ENCODE measurements at regions not wholly inside any gene's neighbourhood (a gene's known extent, or its start where the extent isn't known, plus 50 kb on each side); places are given as distances from the start of the nearest gene placed in this dataset.

GRCh38 chr3:165526367-165526766 lies 310.9 kb downstream of the BCHE start:
- Histone ChIP-seq H2AFZ (ENCODE audit: low read depth, low read length) (no peak overlapping the region), H3K9ac (ENCODE audit: low read length) (no peak overlapping the region), H3K9me3 (ENCODE audit: insufficient read depth, low read length) (no peaks in the 10 kb centered on the region), H3K27ac (ENCODE audit: low read length) (no peak overlapping the region), H3K4me3 (ENCODE audit: low read length) (no peak overlapping the region), H3K4me1 (ENCODE audit: low read length) (no peaks in the 10 kb centered on the region), H3K36me3 (replicated peaks; ENCODE audit: low read depth, low read length) (no peaks in the 10 kb centered on the region), H3K27me3 (ENCODE audit: low read depth, low read length) (no peaks in the 10 kb centered on the region), H3K79me2 (ENCODE audit: low read length) (no peaks in the 10 kb centered on the region), H4K20me1 (ENCODE audit: insufficient read depth, low read length) (no peaks in the 10 kb centered on the region), H3K4me2 (ENCODE audit: low read length) (no peak overlapping the region)
- TF ChIP-seq EZH2phosphoT487 (IDR thresholded peaks at IDR 0.05; ENCODE audit: low read depth) (no peak), CTCF (IDR thresholded peaks at IDR 0.05; ENCODE audit: low read depth, low read length) (no peak)

- Histone ChIP-seq H3K4me2 (ENCODE audit: low read length) (no peak overlapping the region), H3K79me2 (ENCODE audit: low read length) (no peaks in the 10 kb centered on the region), H4K20me1 (ENCODE audit: insufficient read depth, low read length) (no peaks in the 10 kb centered on the region), H3K27me3 (ENCODE audit: low read depth, low read length) (no peaks in the 10 kb centered on the region), H3K9me3 (ENCODE audit: insufficient read depth, low read length) (no peaks in the 10 kb centered on the region), H3K4me3 (ENCODE audit: low read length) (no peak overlapping the region), H3K36me3 (replicated peaks; ENCODE audit: low read depth, low read length) (no peaks in the 10 kb centered on the region), H3K4me1 (ENCODE audit: low read length) (no peaks in the 10 kb centered on the region), H3K9ac (ENCODE audit: low read length) (no peak overlapping the region), H3K27ac (ENCODE audit: low read length) (no peak overlapping the region), H2AFZ (ENCODE audit: low read depth, low read length) (no peak overlapping the region)
- TF ChIP-seq EZH2phosphoT487 (IDR thresholded peaks at IDR 0.05; ENCODE audit: low read depth) (no peak), CTCF (IDR thresholded peaks at IDR 0.05; ENCODE audit: low read depth, low read length) (no peak)
These were observed 313.4 kb downstream of the BCHE start for GRCh38 chr3:165523801-165524200.

GRCh38 chr3:165522386-165522785 lies 314.8 kb downstream of the BCHE start:
- H3K27ac ChIP-seq (ENCODE audit: low read length) = no peak overlapping the region

GRCh38 chr3:165521131-165521871 lies 315.9 kb downstream of the BCHE start:
- Histone ChIP-seq H4K20me1 (ENCODE audit: insufficient read depth, low read length) (no peaks in the 10 kb centered on the region), H3K4me3 (ENCODE audit: low read length) (no peak overlapping the region), H3K79me2 (ENCODE audit: low read length) (no peaks in the 10 kb centered on the region), H3K27me3 (ENCODE audit: low read depth, low read length) (no peaks in the 10 kb centered on the region), H3K4me2 (ENCODE audit: low read length) (no peak overlapping the region), H3K4me1 (ENCODE audit: low read length) (no peaks in the 10 kb centered on the region), H3K9me3 (ENCODE audit: insufficient read depth, low read length) (no peaks in the 10 kb centered on the region), H2AFZ (ENCODE audit: low read depth, low read length) (no peak overlapping the region), H3K9ac (ENCODE audit: low read length) (no peak overlapping the region), H3K27ac (ENCODE audit: low read length) (no peak overlapping the region), H3K36me3 (replicated peaks; ENCODE audit: low read depth, low read length) (no peaks in the 10 kb centered on the region)
- TF ChIP-seq EZH2phosphoT487 (IDR thresholded peaks at IDR 0.05; ENCODE audit: low read depth) = no peak
- TF ChIP-seq CTCF (IDR thresholded peaks at IDR 0.05; ENCODE audit: low read depth, low read length) = no peak

More at GRCh38 chr3:165522386-165522785, 314.8 kb downstream of the BCHE start:
- no peaks in the 10 kb centered on the region for H3K9me3 ChIP-seq (ENCODE audit: insufficient read depth, low read length)
- no peak overlapping the region for H3K4me3 ChIP-seq (ENCODE audit: low read length)
- no peaks in the 10 kb centered on the region for H3K27me3 ChIP-seq (ENCODE audit: low read depth, low read length)
- TF ChIP-seq CTCF (IDR thresholded peaks at IDR 0.05; ENCODE audit: low read depth, low read length) = no peak
- TF ChIP-seq EZH2phosphoT487 (IDR thresholded peaks at IDR 0.05; ENCODE audit: low read depth) = no peak
- no peaks in the 10 kb centered on the region for H3K36me3 ChIP-seq (replicated peaks; ENCODE audit: low read depth, low read length)
- H3K4me2 ChIP-seq (ENCODE audit: low read length) = no peak overlapping the region
- H3K9ac ChIP-seq (ENCODE audit: low read length) = no peak overlapping the region
- no peak overlapping the region for H2AFZ ChIP-seq (ENCODE audit: low read depth, low read length)
- no peaks in the 10 kb centered on the region for H4K20me1 ChIP-seq (ENCODE audit: insufficient read depth, low read length)
- H3K79me2 ChIP-seq (ENCODE audit: low read length) = no peaks in the 10 kb centered on the region
- H3K4me1 ChIP-seq (ENCODE audit: low read length) = no peaks in the 10 kb centered on the region

All from OCI-LY3 (cell line).